HCT116 (cell line): ENCODE measurements at regions not wholly inside any gene's neighbourhood (a gene's known extent, or its start where the extent isn't known, plus 50 kb on each side); places are given as distances from the start of the nearest gene placed in this dataset.

Experiments
- ATAC-seq: fragments of 200-7000 bp; cut with Tn5 transposase; 2 replicates; pipeline ENCODE4 v1.9.1; 2020; ENCODE audit warnings: mild to moderate bottlenecking, moderate library complexity
- BruUV-seq: library from RNA; stranded (reverse); fragments of 400-500 nt; replicated peaks from 2 replicates; lab custom pipeline; 2021; lab: Mats Ljungman, UMichigan
- CTCF ChIA-PET: fragments of 300-600 bp; sonication (Branson Sonifier 250); formaldehyde crosslinking; loops from one replicate; lab custom pipeline; 2021; ENCODE audit warnings: antibody characterized with exemption; lab: Charles Lee
- POLR2A ChIA-PET: fragments of 300-600, 350-600 bp; sonication (Branson Sonifier 250); formaldehyde crosslinking; loops from one replicate; lab custom pipeline; 2021; ENCODE audit warnings: antibody characterized with exemption; lab: Charles Lee
- RAD21 ChIA-PET, 2 experiments: fragments of 300-600 bp; sonication (Branson Sonifier 250); formaldehyde crosslinking; loops; one replicate each; lab custom pipeline; 2023; ENCODE audit warnings: low total read pairs in 2 of 2; ENCODE audit not compliant: uncharacterized antibody in 2 of 2, unreplicated experiment in 2 of 2, low non-redundant PET in 1 of 2; lab: Charles Lee
- DNase-seq: peaks from one replicate; pipeline ENCODE4 v3.0.0-alpha.2; 2010; ENCODE audit warnings: low read depth, low spot score
- H2AFZ ChIP-seq: fragments of 200-600 bp; shearing (Covaris generic), sonication (generic); 2 replicates; pipeline ENCODE4 v1.6.1; 2017; ENCODE audit warnings: low read depth, mixed run types, mixed read lengths, antibody characterized with exemption, low read length; ENCODE audit not compliant: poor library complexity, severe bottlenecking
- H3K27ac ChIP-seq: 2 replicates; pipeline ENCODE4 v1.5.1; 2012; ENCODE audit warnings: low read depth, low read length
- H3K27me3 ChIP-seq: fragments of 200-600 bp; sonication (generic); 2 replicates; pipeline ENCODE4 v1.6.1; 2016; ENCODE audit warnings: mixed run types, low read length, mixed read lengths; ENCODE audit not compliant: insufficient read depth
- H3K36me3 ChIP-seq, 2 experiments: fragments of 200-500 bp in 1 of 2; fragments of 200-600 bp in 1 of 2; sonication (Bioruptor generic) in 1 of 2; sonication (generic) in 1 of 2; 2 replicates each; pipeline versions ENCODE4 v1.5.1 to v1.6.1; 2014 to 2016; ENCODE audit warnings: low read length in 2 of 2, inconsistent platforms in 1 of 2, mixed read lengths in 1 of 2, mixed run types in 1 of 2; ENCODE audit not compliant: insufficient read depth in 2 of 2, control insufficient read depth in 1 of 2
- H3K4me1 ChIP-seq, 2 experiments: fragments of 200-600 bp in 1 of 2; sonication (generic) in 1 of 2; 2 replicates each; pipeline versions ENCODE4 v1.5.1 to v1.6.1; 2012 to 2017; ENCODE audit warnings: low read length in 2 of 2, inconsistent platforms in 1 of 2, mild to moderate bottlenecking in 1 of 2, mixed read lengths in 1 of 2, mixed run types in 1 of 2, moderate library complexity in 1 of 2; ENCODE audit not compliant: insufficient read depth in 2 of 2, control insufficient read depth in 1 of 2
- H3K4me2 ChIP-seq: fragments of 200-600 bp; sonication (generic); 2 replicates; pipeline ENCODE4 v1.6.1; 2017; ENCODE audit warnings: mixed run types, low read length, mixed read lengths
- H3K4me3 ChIP-seq, 2 experiments: fragments of 200-600 bp in 1 of 2; sonication (generic) in 1 of 2; replicated peaks in 1 of 2; 2 replicates each; pipeline ENCODE4 v1.5.1; 2011 to 2016; ENCODE audit warnings: low read length in 2 of 2, control low read depth in 1 of 2, low read depth in 1 of 2, mild to moderate bottlenecking in 1 of 2, mixed read lengths in 1 of 2, mixed run types in 1 of 2
- H3K79me2 ChIP-seq: fragments of 200-600 bp; sonication (generic); 2 replicates; pipeline ENCODE4 v1.6.1; 2017; ENCODE audit warnings: mild to moderate bottlenecking, mixed run types, low read length, moderate library complexity, mixed read lengths; ENCODE audit not compliant: insufficient read depth
- H3K9ac ChIP-seq: fragments of 200-600 bp; sonication (generic); 2 replicates; pipeline ENCODE4 v1.6.1; 2016; ENCODE audit warnings: low read length, mixed read lengths
- H3K9me2 ChIP-seq: fragments of 200-600 bp; sonication (generic), shearing (Covaris generic); 2 replicates; pipeline ENCODE4 v1.6.1; 2017; ENCODE audit warnings: mixed run types, mild to moderate bottlenecking, moderate library complexity; ENCODE audit not compliant: insufficient read depth
- H3K9me3 ChIP-seq, 2 experiments: fragments of 200-500 bp in 1 of 2; fragments of 200-600 bp in 1 of 2; sonication (Bioruptor generic) in 1 of 2; sonication (generic) in 1 of 2; 2 replicates each; pipeline ENCODE4 v1.6.1; 2014 to 2017; ENCODE audit warnings: low read length in 2 of 2, mixed read lengths in 2 of 2, inconsistent platforms in 1 of 2, low read depth in 1 of 2, mild to moderate bottlenecking in 1 of 2, mixed run types in 1 of 2, moderate library complexity in 1 of 2; ENCODE audit not compliant: control insufficient read depth in 1 of 2, insufficient read depth in 1 of 2
- H4K20me1 ChIP-seq: fragments of 200-600 bp; sonication (generic), shearing (Covaris generic); 2 replicates; pipeline ENCODE4 v1.6.1; 2017; ENCODE audit warnings: mixed run types, mild to moderate bottlenecking, moderate library complexity; ENCODE audit not compliant: insufficient read depth
- CEBPB ChIP-seq: IDR thresholded peaks from 2 replicates; pipeline ENCODE4 v1.6.1; 2012; ENCODE audit warnings: low read depth
- CTCF ChIP-seq, 3 experiments: fragments of 200-600 bp in 1 of 3; sonication (generic) in 1 of 3; IDR thresholded peaks in 2 of 3; conservative IDR thresholded peaks in 1 of 3; 2 replicates each; pipeline ENCODE4 v1.5.1; 2012 to 2017; ENCODE audit warnings: low read depth in 2 of 3, low read length in 2 of 3, antibody characterized with exemption in 1 of 3, borderline replicate concordance in 1 of 3, control low read depth in 1 of 3, mild to moderate bottlenecking in 1 of 3, mixed read lengths in 1 of 3, mixed run types in 1 of 3, moderate library complexity in 1 of 3; ENCODE audit not compliant: insufficient read depth in 1 of 3
- ELF1 ChIP-seq: IDR thresholded peaks from 2 replicates; pipeline ENCODE4 v1.6.1; 2012; ENCODE audit warnings: low read depth, borderline replicate concordance
- EZH2 ChIP-seq: fragments of 200-600 bp; sonication (generic); IDR thresholded peaks from 2 replicates; pipeline ENCODE4 v1.6.1; 2017; ENCODE audit warnings: antibody characterized with exemption, mixed run types
- FOSL1 ChIP-seq: IDR thresholded peaks from 2 replicates; pipeline ENCODE4 v1.6.1; 2012; ENCODE audit warnings: low read depth
- MAX ChIP-seq: IDR thresholded peaks from 2 replicates; pipeline ENCODE4 v1.6.1; 2012
- POLR2A ChIP-seq: IDR thresholded peaks from 2 replicates; pipeline ENCODE4 v1.7.0; 2011; ENCODE audit warnings: borderline replicate concordance; ENCODE audit not compliant: insufficient read depth, insufficient read length; ENCODE audit errors: extremely low read depth
- POLR2AphosphoS5 ChIP-seq: IDR thresholded peaks from 2 replicates; pipeline ENCODE4 v1.6.1; 2011; ENCODE audit warnings: mild to moderate bottlenecking, low read depth, low read length, moderate library complexity
- RAD21 ChIP-seq: IDR thresholded peaks from 2 replicates; pipeline ENCODE4 v1.6.1; 2012; ENCODE audit warnings: low read depth, mild to moderate bottlenecking
- SIN3A ChIP-seq: IDR thresholded peaks from 2 replicates; pipeline ENCODE4 v1.6.1; 2012; ENCODE audit warnings: low read depth
- SP1 ChIP-seq: IDR thresholded peaks from 2 replicates; pipeline ENCODE4 v1.6.1; 2012; ENCODE audit warnings: low read depth
- SRF ChIP-seq: IDR thresholded peaks from 2 replicates; pipeline ENCODE4 v1.6.1; 2012; ENCODE audit warnings: low read depth
- TCF7L2 ChIP-seq: IDR thresholded peaks from 2 replicates; pipeline ENCODE4 v1.7.0; 2011; ENCODE audit warnings: borderline replicate concordance, inconsistent platforms; ENCODE audit not compliant: insufficient read depth, insufficient read length; ENCODE audit errors: extremely low read depth
- ZFX ChIP-seq: fragments of 450-650 bp; IDR thresholded peaks from 2 replicates; pipeline ENCODE4 v1.6.1; 2017
- ZNF274 ChIP-seq: fragments of 200-500 bp; sonication (Bioruptor generic); IDR thresholded peaks from 2 replicates; pipeline ENCODE4 v1.6.1; 2014; ENCODE audit warnings: mild to moderate bottlenecking, low read depth, low read length, inconsistent platforms
- intact Hi-C: fragments of 100-400 bp; cut with micrococcal nuclease; formaldehyde crosslinking; loops from 2 replicates; pipeline ENCODE4 v1.10.0; 2022

- Histone ChIP-seq H2AFZ (no peak overlapping the region), H3K27me3 (no peaks in the 10 kb centered on the region), H3K27ac (no peak overlapping the region), H3K4me2 (no peak overlapping the region), H3K9me2 (no peaks in the 10 kb centered on the region), H3K36me3 (no peaks in the 10 kb centered on the region), H3K4me1 (no peaks in the 10 kb centered on the region), H4K20me1 (no peaks in the 10 kb centered on the region), H3K9me3 (peaks cover 0 to 14% of the 10 kb centered on the region in 2 experiments; a peak in 2 of 4 replicates), H3K4me3 (no peak overlapping the region), H3K79me2 (no peaks in the 10 kb centered on the region), H3K9ac (no peak overlapping the region)
- POLR2A ChIA-PET: no interaction called here
- RAD21 ChIA-PET: no interaction called here
- ATAC-seq (no peak), DNase-seq (no peak)
- TF ChIP-seq CEBPB: no peak
- CTCF ChIA-PET: no interaction called here
- intact Hi-C loops: no loop called here
- BruUV-seq: no TSS peak
Measured at GRCh38 chr11:80592546-80592945, 1151.7 kb upstream of the TENM4 start.

- Histone ChIP-seq H3K9me2 (no peaks in the 10 kb centered on the region), H4K20me1 (no peaks in the 10 kb centered on the region), H3K9ac (no peak overlapping the region), H3K27me3 (no peaks in the 10 kb centered on the region), H3K4me1 (no peaks in the 10 kb centered on the region), H3K36me3 (no peaks in the 10 kb centered on the region), H3K79me2 (no peaks in the 10 kb centered on the region), H3K4me3 (no peak overlapping the region), H3K9me3 (peaks cover 4 to 6% of the 10 kb centered on the region in 2 experiments; a peak in 2 of 4 replicates), H3K27ac (no peak overlapping the region), H3K4me2 (no peak overlapping the region), H2AFZ (no peak overlapping the region)
- TF ChIP-seq SRF (no peak), FOSL1 (no peak), ZNF274 (no peak), POLR2AphosphoS5 (no peak), POLR2A (no peak), SP1 (no peak), ZFX (no peak), RAD21 (no peak), CEBPB (no peak), MAX (no peak), CTCF (IDR thresholded peaks at IDR 0.05 in 2 of 3, conservative IDR thresholded peaks at IDR 0.05 in 1 of 3; ENCODE audit: borderline replicate concordance in 1 of 3, insufficient read depth in 1 of 3, low read depth in 2 of 3, low read length in 2 of 3) (no peak), EZH2 (no peak), ELF1 (no peak), TCF7L2 (no peak), SIN3A (no peak)
- POLR2A ChIA-PET: no interaction called here
- DNase-seq (no peak), ATAC-seq (no peak)
- CTCF ChIA-PET: no interaction called here
- BruUV-seq: no TSS peak
- RAD21 ChIA-PET: no interaction called here
- intact Hi-C loops: no loop called here
Measured at GRCh38 chr11:80587906-80588305, 1147.1 kb upstream of the TENM4 start.
